ENCODE measurements at regions not wholly inside any gene's neighbourhood (a gene's known extent, or its start where the extent isn't known, plus 50 kb on each side); places are given as distances from the start of the nearest gene placed in this dataset.

DNA sequence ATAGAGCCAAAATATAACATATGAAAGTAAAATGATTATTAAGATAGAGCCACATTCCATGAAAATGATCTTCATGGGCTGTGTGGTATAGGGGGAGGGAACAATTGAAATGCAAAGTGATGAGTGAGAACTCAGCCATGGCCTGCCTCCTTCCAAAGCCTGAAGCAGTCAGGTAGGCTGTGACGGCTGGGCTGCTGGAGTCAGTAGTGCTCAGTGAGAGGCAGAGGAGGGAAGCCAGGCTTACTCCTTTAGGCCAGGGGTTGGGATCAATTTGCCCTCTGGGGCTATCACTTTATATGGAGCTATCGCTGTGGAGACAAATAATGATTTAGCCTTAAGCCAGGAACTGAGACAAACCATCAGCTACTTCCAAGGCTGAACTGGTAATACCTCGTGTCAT lies 654.9 kb downstream of the FGF9 start:
- H3K27ac ChIP-seq = no peak overlapping the region
- TF ChIP-seq, protein P1, sequence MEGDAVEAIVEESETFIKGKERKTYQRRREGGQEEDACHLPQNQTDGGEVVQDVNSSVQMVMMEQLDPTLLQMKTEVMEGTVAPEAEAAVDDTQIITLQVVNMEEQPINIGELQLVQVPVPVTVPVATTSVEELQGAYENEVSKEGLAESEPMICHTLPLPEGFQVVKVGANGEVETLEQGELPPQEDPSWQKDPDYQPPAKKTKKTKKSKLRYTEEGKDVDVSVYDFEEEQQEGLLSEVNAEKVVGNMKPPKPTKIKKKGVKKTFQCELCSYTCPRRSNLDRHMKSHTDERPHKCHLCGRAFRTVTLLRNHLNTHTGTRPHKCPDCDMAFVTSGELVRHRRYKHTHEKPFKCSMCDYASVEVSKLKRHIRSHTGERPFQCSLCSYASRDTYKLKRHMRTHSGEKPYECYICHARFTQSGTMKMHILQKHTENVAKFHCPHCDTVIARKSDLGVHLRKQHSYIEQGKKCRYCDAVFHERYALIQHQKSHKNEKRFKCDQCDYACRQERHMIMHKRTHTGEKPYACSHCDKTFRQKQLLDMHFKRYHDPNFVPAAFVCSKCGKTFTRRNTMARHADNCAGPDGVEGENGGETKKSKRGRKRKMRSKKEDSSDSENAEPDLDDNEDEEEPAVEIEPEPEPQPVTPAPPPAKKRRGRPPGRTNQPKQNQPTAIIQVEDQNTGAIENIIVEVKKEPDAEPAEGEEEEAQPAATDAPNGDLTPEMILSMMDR (conservative IDR thresholded peaks at IDR 0.05) = no peak

DNA sequence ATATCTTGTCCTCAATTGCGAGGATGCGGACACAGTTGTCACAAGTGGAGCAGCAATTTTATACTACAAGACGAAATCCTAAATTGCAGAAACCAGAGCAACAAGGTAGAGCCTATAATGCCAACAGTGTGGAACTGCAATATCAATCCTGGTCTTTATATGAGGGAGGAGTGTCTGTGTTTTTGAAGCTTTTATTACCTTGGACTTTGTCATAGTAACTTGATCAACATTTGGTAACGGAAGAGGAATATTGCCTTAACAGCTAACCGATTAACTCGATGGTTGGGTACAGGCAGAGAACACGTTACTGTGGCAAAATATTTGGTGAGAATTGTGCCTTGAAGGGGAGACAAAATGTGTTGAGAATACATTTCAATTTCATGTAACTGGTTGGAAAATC lies 661.5 kb downstream of the FGF9 start:
- TF ChIP-seq, protein P1 (conservative IDR thresholded peaks at IDR 0.05) = no peak
- no peak overlapping the region for H3K27ac ChIP-seq

DNA sequence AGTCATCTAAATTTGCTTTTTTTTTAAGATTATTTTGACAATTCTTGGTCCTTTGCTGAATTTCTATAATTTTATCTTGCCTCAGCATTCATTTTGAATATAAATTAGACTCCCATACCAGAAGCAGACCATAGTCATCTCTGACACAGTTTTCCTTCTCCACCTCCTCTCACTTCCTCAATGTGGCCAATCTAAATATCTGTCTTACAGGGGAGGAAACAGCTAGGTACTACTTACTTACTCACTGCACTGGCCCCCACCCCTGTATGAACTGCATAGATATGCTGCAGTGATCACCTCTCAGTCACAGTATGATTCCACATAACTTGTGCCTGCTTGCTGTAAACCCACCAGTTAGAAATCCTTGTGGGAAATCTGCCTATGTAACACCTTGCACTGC lies 665.6 kb downstream of the FGF9 start:
- no peak overlapping the region for H3K27ac ChIP-seq
- TF ChIP-seq, protein P1 (conservative IDR thresholded peaks at IDR 0.05) = no peak

DNA sequence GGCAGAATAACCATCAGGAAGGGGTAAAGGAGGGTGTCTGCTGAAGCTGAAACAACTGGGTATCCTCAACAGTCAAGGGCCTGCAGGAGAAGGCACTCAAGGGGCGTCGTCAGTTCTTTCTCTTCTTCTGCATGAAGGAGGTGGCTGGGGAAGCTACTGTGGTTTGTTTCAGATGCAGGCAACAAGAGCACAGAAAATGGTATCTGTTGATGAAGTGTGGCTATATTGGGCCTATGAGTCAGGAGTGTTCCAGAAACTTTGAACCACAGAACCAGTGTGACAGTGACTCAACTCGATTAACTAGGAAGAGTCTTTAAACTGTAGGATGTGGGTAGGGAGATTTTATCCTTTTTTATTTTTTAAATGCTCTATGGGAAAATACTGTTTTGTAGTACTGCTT lies 686.3 kb downstream of the FGF9 start:
- no peak overlapping the region for H3K27ac ChIP-seq
- TF ChIP-seq, protein P1 (conservative IDR thresholded peaks at IDR 0.05) = no peak

DNA sequence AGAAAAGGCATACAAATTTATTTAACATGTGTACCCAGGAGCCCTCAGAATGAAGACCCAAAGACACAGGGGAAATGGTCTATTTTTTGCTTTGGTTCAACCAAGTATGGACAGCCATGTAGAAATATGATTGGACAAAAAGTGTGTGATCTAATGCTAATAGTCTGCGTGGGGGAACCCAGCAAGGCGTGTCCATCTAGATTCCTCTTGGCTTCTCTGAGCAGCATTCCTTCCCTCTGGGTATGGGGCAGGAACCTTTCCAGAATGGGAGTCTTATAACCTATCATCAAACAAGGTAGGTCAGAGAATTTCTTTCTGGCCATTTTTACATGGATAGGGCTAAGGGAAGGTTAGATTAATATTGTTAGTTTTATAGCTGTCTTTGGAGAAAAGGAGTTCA lies 698.2 kb downstream of the FGF9 start:
- H3K27ac ChIP-seq = no peak overlapping the region

DNA sequence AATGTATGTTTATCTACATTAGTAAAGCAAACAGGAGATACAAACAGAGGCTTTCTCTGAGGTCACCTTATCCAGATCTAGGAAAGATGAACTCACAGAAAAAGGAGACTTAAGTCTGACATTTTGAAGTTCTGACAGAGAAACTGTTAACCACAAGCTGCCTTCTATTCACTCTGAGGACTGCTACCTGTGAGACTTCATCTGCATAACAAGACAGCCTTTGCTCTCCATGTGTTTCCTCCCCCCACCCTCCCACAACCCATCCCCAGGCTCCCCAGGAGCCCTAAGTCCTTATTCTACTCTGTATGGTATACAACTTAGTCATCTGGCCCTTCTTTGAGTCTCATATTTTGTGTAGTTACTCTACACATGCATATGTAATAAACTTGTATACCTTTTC lies 699.0 kb downstream of the FGF9 start:
- H3K27ac ChIP-seq = no peak overlapping the region

More for the DNA sequence above, 698.2 kb downstream of the FGF9 start:
- TF ChIP-seq, protein P1 (conservative IDR thresholded peaks at IDR 0.05) = no peak

DNA sequence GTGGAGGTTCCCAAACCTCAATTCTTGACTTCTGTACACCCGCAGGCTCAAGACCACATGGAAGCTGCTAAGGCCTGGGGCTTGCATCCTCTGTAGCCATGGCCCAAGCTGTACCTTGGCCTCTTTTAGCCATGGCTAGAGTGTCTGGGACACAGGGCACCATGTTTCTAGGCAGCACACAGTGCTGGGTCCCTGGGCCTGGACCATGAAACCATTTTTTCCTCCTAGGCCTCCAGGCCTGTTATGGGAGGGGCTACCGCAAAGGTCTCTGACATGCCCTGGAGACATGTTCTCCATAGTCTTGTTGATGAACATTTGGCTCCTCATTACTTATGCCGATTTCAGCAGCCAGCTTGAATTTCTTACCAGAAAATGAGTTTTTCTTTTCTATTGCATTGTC lies 701.4 kb downstream of the FGF9 start:
- TF ChIP-seq, protein P1 (conservative IDR thresholded peaks at IDR 0.05) = no peak
- no peak overlapping the region for H3K27ac ChIP-seq

More for the DNA sequence above, 699.0 kb downstream of the FGF9 start:
- TF ChIP-seq, protein P1 (conservative IDR thresholded peaks at IDR 0.05) = no peak

DNA sequence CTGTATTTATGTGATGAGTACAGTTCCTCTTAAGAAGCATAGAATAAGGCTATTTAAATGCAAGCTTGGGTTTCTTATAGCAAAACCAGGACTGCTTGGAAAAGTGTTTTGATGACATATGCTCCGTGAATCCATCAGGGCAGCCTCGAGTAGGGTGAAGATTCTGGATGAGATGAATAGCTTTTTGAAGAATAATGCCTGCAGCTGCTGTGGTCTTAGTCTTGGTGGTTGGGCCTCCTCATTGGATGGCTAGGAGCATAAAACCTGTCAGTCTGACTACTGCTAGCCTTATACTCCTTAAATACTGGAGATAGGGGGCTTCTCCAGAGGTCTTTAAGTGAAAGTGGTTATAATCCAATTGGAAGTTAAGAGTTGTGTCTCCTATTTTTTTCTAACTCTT lies 704.3 kb downstream of the FGF9 start:
- TF ChIP-seq, protein P1 (conservative IDR thresholded peaks at IDR 0.05) = no peak
- no peak overlapping the region for H3K27ac ChIP-seq
